ENCODE measurements at regions not wholly inside any gene's neighbourhood (a gene's known extent, or its start where the extent isn't known, plus 50 kb on each side); places are given as distances from the start of the nearest gene placed in this dataset.
"Not testable (repeated sequence)": the region's sequence is repeated elsewhere in the genome, so short reads cannot be mapped to it uniquely, and the experiment has no call there.

GRCh38 chr2:42999391-42999841 lies 207.0 kb upstream of the HAAO start:
- no peak for DNase-seq (ENCODE audit: low read depth)

- no peak for DNase-seq (ENCODE audit: low read depth)
Measured at GRCh38 chr2:42998721-42999120, 206.3 kb upstream of the HAAO start.

GRCh38 chr2:42996528-42996927 lies 204.1 kb upstream of the HAAO start:
- DNase-seq (ENCODE audit: low read depth), result no peak

DNA sequence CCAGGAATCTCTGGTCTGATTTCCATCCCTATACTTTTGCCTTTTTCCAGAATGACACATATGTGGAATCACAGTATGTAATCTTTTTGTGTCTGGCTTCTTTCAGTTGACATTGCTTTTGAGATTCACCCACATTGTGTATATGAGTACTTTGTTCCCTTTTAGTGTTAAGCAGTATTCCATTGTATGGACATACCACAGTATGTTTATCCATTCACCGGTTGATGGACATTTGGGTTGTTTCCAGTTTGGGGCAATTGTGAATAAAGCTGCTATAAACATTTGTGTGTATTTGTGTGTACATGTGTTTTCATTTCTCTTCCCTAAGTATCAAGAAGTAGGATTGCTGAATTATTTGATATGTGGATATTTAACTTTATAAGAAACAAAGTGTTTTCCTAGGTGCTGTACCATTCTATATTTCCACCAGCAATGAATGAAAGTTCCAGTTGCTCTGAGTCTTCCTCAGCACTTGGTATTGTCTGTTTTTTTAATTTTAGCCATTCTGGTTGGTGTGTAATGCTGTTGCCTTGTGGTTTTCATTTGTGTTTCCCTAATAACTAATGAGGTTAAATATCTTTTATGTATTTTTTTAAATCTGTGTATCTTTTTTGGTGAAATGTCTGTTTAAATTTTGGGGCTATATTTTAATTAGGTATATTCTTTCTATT lies 203.5 kb upstream of the HAAO start:
- no peak for DNase-seq (ENCODE audit: low read depth)

GRCh38 chr2:42989283-42990081 lies 197.1 kb upstream of the HAAO start:
- not testable (repeated sequence) for DNase-seq (ENCODE audit: low read depth)

DNA sequence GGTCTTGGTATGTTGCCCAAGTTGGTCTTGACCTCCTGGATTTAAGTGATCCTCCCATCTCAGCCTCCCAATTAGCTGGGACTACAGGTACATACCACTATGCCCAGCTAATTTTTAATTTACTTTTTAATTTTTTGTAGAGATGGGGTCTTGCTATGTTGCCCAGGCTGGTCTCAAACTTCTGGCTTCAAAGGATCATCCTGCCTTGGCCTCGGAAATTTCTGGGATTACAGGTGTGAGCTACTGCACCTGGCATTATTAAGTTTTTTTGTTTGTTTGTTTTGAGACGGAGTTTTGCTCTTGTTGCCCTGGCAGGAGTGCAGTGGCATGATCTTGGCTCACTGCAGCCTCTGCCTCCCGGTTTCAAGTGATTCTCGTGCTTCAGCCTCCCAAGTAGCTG lies 195.7 kb upstream of the HAAO start:
- not testable (repeated sequence) for DNase-seq (ENCODE audit: low read depth)

DNA sequence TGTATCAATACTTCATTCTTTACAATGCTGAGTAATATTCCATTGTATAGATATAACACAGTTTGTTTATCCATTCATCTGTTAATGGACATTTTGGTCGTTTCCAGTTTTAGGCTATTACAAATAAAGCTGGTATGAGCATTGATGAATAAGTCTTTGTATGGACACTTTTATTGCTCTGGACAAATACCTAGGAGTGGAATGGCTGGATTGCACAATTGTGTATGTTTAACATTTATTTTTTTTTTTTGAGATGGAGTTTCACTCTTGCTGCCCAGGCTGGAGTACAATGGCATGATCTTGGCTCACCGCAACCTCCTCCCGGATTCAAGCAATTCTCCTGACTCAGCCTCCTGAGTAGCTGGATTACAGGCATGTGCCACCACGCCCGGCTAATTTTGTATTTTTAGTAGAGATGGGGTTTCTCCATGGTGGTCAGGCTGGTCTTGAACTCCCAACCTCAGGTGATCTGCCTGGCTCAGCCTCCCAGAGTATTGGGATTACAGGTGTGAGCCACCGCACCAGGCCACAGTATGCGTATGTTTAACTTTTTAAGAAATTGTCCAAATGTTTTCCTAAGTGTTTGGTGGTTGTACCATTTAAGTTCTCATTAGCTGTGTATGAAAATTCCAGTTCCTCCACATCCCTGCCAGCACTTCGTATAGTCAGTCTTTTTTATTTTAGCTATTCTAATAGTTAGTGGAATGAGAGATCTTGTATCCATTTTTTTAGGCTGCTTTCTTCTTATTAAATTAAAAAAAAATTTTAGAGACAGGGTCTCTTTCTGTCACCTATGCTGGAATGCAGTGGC lies 194.9 kb upstream of the HAAO start:
- DNase-seq (ENCODE audit: low read depth), result no peak

GRCh38 chr2:42984617-42985016 lies 192.2 kb upstream of the HAAO start:
- DNase-seq (ENCODE audit: low read depth), result no peak

DNA sequence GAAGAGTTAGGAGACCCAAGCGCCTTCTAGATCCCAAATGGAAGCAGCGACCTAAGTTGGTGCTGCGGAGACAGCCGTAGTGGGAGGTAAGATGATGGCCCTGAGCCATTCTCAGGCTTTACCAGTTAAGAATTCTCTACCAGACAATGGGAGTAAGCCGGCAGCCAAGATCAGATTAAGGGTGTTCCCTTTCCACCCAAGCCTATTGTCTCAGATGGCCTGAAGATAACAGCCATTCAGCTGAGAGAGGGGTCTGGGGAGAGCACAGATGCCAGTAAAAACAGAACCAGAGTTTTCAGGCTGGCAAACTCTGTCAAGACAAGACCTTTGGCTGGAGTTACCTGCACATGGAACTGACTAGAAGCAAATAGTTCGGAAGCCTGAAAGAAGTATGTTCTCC lies 191.7 kb upstream of the HAAO start:
- no peak for DNase-seq (ENCODE audit: low read depth)

- no peak for DNase-seq (ENCODE audit: low read depth)
Measured at GRCh38 chr2:42980764-42981416, 188.5 kb upstream of the HAAO start.

GRCh38 chr2:42979870-42980763 lies 187.7 kb upstream of the HAAO start:
- DNase-seq (ENCODE audit: low read depth), result no peak

DNA sequence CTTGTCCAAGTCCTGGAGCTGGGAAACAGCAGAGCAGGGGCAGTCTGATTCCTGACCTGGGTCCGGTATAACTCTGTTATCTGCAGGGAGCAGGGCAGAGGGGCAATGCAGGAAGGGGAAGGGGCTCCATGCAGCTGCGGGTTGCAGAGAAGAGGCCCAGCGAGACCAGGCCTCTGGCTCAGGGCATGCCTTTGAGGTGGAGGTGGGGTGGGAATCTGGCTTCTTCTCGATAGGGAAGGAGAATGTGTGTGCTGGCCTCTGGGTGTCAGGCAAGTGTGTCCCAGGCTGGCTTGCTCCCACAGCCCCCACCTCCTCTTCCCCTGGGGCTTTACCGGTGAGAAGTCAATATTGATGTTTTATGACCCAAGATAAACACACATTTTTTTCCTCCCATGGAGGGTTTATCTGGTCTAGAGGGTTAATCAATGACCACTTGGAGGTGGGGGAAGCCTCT lies 187.1 kb upstream of the HAAO start:
- no peak for DNase-seq (ENCODE audit: low read depth)

GRCh38 chr2:42978887-42979415 lies 186.6 kb upstream of the HAAO start:
- no peak for DNase-seq (ENCODE audit: low read depth)

DNA sequence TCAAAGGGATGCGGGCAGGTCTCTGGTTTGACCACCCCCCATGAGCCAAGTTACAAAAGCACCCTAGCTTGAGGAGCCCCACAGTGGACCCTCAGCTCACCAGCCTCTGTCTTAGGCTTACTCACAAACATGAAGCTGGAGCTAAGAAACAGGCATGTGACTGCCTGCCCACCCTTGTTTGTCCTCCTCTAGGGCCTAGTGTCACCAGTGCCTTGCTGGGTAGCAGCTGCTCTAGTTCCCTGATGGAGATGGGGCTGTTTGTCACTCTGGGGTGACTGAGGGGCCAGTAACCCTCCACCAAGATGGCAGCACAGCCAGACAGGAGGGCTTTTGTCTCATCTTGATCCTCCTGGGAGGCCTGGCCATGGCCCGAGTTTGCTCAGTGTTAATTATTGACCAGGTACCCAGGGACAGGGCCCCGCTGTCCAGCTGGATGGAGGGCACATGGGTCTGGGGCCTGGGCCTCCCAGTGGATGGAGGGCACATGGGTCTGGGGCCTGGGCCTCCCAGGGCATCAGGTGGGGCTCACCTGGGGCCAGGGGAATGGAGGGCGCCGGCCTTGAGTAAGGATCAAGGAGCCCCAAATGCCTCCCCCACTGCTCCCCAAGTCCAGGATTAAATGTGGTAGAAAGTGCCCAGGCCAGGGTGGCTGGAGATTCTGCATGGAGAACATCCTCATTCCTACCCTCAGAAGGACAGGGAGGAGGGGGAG lies 185.9 kb upstream of the HAAO start:
- DNase-seq (ENCODE audit: low read depth), result no peak

GRCh38 chr2:42977270-42978174 lies 185.1 kb upstream of the HAAO start:
- no peak for DNase-seq (ENCODE audit: low read depth)

DNA sequence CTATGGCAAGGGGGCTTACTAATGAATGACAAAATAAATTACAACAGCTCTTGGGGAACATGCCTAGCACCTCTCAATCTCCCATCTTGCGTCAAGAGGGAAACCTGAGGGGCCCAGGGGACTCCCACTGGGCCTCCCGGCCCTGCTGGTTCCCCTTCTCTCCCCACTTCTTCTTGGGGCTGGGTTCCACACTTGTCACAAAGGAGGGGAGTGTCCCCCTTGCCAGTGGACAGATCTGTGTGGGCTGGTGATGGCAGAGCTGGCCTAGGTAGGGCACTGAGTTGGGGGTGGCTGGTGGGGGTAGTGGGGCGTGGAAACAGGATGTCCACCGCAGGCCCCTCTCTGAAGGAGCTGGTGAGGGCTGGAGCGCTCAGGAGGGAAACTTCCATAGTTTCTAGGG lies 184.0 kb upstream of the HAAO start:
- no peak for DNase-seq (ENCODE audit: low read depth)

- peak; percentile 21 for DNase-seq (ENCODE audit: low read depth)
Measured at GRCh38 chr2:42974721-42975717, 182.6 kb upstream of the HAAO start.
